ENCODE measurements at regions not wholly inside any gene's neighbourhood (a gene's known extent, or its start where the extent isn't known, plus 50 kb on each side); places are given as distances from the start of the nearest gene placed in this dataset.

- no peak for TF ChIP-seq EGR1 (IDR thresholded peaks at IDR 0.05)
- TF ChIP-seq TAF1 (IDR thresholded peaks at IDR 0.05; ENCODE audit: low read depth), result no peak
- TF ChIP-seq TCF12 (IDR thresholded peaks at IDR 0.05; ENCODE audit: low read depth), result no peak
Measured at GRCh38 chr21:35906586-35906985, 153.7 kb downstream of the SETD4 start.

DNA sequence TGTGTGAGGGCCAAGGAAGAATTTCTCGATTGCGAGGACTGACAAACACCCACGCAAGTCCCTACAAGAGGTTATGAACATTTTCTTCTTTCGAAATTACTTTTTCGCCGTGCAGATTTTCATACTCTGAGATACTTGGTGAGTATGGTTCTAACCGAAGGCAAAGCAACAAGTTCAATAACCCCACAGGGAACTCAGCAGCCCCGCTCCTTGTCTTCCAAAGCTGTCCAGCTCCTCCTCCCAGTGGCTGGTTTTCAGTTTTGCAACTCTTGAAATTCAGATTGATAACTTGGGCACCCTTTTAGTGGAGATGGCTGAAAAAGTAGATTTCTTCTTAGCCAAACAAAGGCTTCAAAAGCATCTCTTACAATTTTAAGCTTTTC, 154.4 kb downstream of the SETD4 start:
- TF ChIP-seq EP300 (IDR thresholded peaks at IDR 0.05; ENCODE audit: borderline replicate concordance), result no peak
- no peak for TF ChIP-seq TEAD4 (IDR thresholded peaks at IDR 0.05)
- TF ChIP-seq YY1 (IDR thresholded peaks at IDR 0.05; ENCODE audit: low read depth), result no peak
- TF ChIP-seq CEBPB (IDR thresholded peaks at IDR 0.05), result no peak
- no peak for TF ChIP-seq FOXM1 (IDR thresholded peaks at IDR 0.05; ENCODE audit: borderline replicate concordance, low read depth)
- no peak for TF ChIP-seq TCF12 (IDR thresholded peaks at IDR 0.05; ENCODE audit: low read depth)
- TF ChIP-seq CREB1 (IDR thresholded peaks at IDR 0.05; ENCODE audit: low read depth), result no peak
- TF ChIP-seq RAD21 (IDR thresholded peaks at IDR 0.05; ENCODE audit: low read depth), result no peak
- TF ChIP-seq TAF1 (IDR thresholded peaks at IDR 0.05; ENCODE audit: low read depth), result no peak
- TF ChIP-seq, protein P1, sequence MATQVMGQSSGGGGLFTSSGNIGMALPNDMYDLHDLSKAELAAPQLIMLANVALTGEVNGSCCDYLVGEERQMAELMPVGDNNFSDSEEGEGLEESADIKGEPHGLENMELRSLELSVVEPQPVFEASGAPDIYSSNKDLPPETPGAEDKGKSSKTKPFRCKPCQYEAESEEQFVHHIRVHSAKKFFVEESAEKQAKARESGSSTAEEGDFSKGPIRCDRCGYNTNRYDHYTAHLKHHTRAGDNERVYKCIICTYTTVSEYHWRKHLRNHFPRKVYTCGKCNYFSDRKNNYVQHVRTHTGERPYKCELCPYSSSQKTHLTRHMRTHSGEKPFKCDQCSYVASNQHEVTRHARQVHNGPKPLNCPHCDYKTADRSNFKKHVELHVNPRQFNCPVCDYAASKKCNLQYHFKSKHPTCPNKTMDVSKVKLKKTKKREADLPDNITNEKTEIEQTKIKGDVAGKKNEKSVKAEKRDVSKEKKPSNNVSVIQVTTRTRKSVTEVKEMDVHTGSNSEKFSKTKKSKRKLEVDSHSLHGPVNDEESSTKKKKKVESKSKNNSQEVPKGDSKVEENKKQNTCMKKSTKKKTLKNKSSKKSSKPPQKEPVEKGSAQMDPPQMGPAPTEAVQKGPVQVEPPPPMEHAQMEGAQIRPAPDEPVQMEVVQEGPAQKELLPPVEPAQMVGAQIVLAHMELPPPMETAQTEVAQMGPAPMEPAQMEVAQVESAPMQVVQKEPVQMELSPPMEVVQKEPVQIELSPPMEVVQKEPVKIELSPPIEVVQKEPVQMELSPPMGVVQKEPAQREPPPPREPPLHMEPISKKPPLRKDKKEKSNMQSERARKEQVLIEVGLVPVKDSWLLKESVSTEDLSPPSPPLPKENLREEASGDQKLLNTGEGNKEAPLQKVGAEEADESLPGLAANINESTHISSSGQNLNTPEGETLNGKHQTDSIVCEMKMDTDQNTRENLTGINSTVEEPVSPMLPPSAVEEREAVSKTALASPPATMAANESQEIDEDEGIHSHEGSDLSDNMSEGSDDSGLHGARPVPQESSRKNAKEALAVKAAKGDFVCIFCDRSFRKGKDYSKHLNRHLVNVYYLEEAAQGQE (IDR thresholded peaks at IDR 0.05; ENCODE audit: low read depth), result no peak
- no peak for TF ChIP-seq EGR1 (IDR thresholded peaks at IDR 0.05)
- no peak for TF ChIP-seq USF1 (IDR thresholded peaks at IDR 0.05)
- TF ChIP-seq ZBTB7A (IDR thresholded peaks at IDR 0.05; ENCODE audit: low read depth), result no peak
- TF ChIP-seq, protein P2, sequence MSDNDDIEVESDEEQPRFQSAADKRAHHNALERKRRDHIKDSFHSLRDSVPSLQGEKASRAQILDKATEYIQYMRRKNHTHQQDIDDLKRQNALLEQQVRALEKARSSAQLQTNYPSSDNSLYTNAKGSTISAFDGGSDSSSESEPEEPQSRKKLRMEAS (IDR thresholded peaks at IDR 0.05), result no peak
- TF ChIP-seq NFIC (IDR thresholded peaks at IDR 0.05), result no peak

DNA sequence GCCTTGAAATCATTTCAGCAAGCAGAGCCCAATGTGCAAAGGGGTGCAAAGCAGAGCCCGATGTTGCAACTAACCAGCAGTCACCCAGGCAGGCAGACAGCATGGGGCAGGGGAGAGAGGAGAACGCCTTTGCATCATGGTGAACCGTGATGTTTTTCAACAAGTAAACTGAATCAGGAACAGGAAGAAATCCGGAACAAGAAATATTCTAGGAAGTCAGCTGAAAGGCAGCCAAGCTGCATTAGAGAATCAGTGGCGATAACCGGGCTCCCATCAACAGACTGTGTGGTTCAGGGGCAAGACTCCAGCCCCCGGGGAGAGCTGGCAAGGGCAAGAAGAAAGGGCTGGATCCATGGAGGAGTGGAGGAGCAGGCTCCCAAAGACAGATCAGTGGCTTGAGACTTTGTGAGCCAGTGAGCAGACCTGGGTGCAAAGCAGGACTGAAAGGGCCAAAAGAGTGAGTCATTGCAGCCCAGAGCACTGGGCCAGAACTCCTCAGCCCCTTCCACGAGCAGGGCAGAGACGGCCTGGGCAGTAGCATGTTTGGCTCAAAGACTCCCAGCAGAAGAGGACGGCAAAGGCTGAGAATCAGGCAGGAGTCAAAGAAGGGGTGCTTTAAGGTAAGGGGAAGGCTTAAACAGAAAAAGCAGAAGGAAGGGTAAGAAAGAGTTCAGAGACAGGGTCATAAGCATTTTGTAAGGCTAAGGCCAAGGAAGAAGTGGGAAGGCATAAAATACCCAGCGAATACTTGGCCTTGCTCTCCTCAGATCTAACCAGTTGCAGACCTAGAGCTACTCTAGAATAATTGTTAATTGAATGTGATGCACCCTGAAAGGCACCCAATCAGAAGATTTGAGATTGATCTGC, 155.0 kb downstream of the SETD4 start:
- no peak for TF ChIP-seq USF1 (IDR thresholded peaks at IDR 0.05)
- TF ChIP-seq, protein P2 (IDR thresholded peaks at IDR 0.05), result no peak
- no peak for TF ChIP-seq CEBPB (IDR thresholded peaks at IDR 0.05)
- TF ChIP-seq, protein P1 (IDR thresholded peaks at IDR 0.05; ENCODE audit: low read depth), result no peak
- no peak for TF ChIP-seq FOXM1 (IDR thresholded peaks at IDR 0.05; ENCODE audit: borderline replicate concordance, low read depth)
- TF ChIP-seq TEAD4 (IDR thresholded peaks at IDR 0.05), result no peak

DNA sequence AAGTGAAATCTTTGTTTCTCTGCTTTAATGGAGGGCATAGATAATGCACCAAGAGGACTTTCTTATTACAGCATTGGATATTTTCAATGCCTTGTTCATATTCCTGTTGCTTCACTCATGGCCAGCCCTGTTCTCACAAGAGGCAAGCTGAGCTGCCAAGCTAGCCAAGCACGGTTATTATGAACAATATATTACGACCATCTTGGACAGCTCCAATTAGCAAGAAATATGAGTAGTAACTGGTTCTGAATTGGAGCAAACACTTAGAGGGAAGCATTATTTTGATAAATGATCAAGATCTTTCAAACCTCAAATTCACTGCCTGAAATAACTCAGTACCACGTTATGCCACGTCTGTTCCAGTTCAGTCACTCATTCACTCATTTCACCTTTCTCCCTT, 159.8 kb downstream of the SETD4 start:
- TF ChIP-seq EGR1 (IDR thresholded peaks at IDR 0.05) (no peak), CEBPB (IDR thresholded peaks at IDR 0.05) (no peak), CREB1 (IDR thresholded peaks at IDR 0.05; ENCODE audit: low read depth) (no peak), TAF1 (IDR thresholded peaks at IDR 0.05; ENCODE audit: low read depth) (no peak), YY1 (IDR thresholded peaks at IDR 0.05; ENCODE audit: low read depth) (no peak), NFIC (IDR thresholded peaks at IDR 0.05) (no peak), FOXM1 (IDR thresholded peaks at IDR 0.05; ENCODE audit: borderline replicate concordance, low read depth) (no peak), EP300 (IDR thresholded peaks at IDR 0.05; ENCODE audit: borderline replicate concordance) (no peak), USF1 (IDR thresholded peaks at IDR 0.05) (no peak), TCF12 (IDR thresholded peaks at IDR 0.05; ENCODE audit: low read depth) (no peak), TEAD4 (IDR thresholded peaks at IDR 0.05) (no peak), RAD21 (IDR thresholded peaks at IDR 0.05; ENCODE audit: low read depth) (no peak), ZBTB7A (IDR thresholded peaks at IDR 0.05; ENCODE audit: low read depth) (no peak)
- TF ChIP-seq, protein P1 (IDR thresholded peaks at IDR 0.05; ENCODE audit: low read depth), result no peak
- TF ChIP-seq, protein P2 (IDR thresholded peaks at IDR 0.05), result no peak

Data from Ishikawa (cell line).